ENCODE measurements at regions not wholly inside any gene's neighbourhood (a gene's known extent, or its start where the extent isn't known, plus 50 kb on each side); places are given as distances from the start of the nearest gene placed in this dataset.
"Not testable (repeated sequence)": the region's sequence is repeated elsewhere in the genome, so short reads cannot be mapped to it uniquely, and the experiment has no call there.

DNA sequence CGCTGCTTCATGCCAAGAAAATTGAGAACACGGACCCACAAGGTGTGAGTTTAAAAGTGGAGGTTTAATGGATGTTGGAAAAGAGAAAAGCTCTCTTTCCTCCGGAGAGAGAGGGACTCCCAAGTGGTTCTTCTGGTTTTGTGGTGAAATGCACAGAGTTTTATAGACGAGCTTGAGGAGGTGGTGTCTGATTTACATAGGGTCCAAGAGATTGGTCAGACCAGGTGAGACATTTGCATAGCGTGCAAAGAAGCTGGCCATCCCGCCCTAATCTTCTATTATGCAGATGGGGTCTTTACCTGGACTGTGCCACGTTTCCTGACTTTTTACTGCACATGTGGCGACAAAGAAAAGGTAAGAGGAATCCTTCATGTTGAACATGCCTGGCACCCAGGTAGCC lies 236.4 kb upstream of the PCDH9 start:
- WGBS, 2 donors, result 77 to 82% methylated on average over 8 of the region's 8 CpGs
- H3K4me3 ChIP-seq (ENCODE audit: low read depth, poor library complexity, severe bottlenecking), result no peak overlapping the region
- intact Hi-C loops (cut with DNase I; ENCODE audit: low total_unique reads), result no loop called here
- no peak for DNase-seq (ENCODE audit: low spot score in 2 of 2)
- TF ChIP-seq, protein P1, sequence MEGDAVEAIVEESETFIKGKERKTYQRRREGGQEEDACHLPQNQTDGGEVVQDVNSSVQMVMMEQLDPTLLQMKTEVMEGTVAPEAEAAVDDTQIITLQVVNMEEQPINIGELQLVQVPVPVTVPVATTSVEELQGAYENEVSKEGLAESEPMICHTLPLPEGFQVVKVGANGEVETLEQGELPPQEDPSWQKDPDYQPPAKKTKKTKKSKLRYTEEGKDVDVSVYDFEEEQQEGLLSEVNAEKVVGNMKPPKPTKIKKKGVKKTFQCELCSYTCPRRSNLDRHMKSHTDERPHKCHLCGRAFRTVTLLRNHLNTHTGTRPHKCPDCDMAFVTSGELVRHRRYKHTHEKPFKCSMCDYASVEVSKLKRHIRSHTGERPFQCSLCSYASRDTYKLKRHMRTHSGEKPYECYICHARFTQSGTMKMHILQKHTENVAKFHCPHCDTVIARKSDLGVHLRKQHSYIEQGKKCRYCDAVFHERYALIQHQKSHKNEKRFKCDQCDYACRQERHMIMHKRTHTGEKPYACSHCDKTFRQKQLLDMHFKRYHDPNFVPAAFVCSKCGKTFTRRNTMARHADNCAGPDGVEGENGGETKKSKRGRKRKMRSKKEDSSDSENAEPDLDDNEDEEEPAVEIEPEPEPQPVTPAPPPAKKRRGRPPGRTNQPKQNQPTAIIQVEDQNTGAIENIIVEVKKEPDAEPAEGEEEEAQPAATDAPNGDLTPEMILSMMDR (IDR thresholded peaks at IDR 0.05), result no peak
- TF ChIP-seq POLR2A (IDR thresholded peaks at IDR 0.05), result no peak

- DNase-seq (ENCODE audit: low spot score in 2 of 2), result no peak
- TF ChIP-seq, protein P1 (IDR thresholded peaks at IDR 0.05), result no peak
- TF ChIP-seq POLR2A (IDR thresholded peaks at IDR 0.05), result no peak
- H3K4me3 ChIP-seq (ENCODE audit: low read depth, poor library complexity, severe bottlenecking), result no peak overlapping the region
- 66 to 75% methylated on average over 4 of the region's 4 CpGs for WGBS, 2 donors
- intact Hi-C loops (cut with DNase I; ENCODE audit: low total_unique reads), result no loop called here
Measured at GRCh38 chr13:67464154-67464553, 234.0 kb upstream of the PCDH9 start.

- WGBS, 2 donors, result 91 to 96% methylated on average over 1 of the region's 1 CpG
- DNase-seq (ENCODE audit: low spot score in 2 of 2), result no peak
- TF ChIP-seq, protein P1 (IDR thresholded peaks at IDR 0.05), result no peak
- no peak for TF ChIP-seq POLR2A (IDR thresholded peaks at IDR 0.05)
Measured at GRCh38 chr13:67462098-67462497, 232.0 kb upstream of the PCDH9 start.

DNA sequence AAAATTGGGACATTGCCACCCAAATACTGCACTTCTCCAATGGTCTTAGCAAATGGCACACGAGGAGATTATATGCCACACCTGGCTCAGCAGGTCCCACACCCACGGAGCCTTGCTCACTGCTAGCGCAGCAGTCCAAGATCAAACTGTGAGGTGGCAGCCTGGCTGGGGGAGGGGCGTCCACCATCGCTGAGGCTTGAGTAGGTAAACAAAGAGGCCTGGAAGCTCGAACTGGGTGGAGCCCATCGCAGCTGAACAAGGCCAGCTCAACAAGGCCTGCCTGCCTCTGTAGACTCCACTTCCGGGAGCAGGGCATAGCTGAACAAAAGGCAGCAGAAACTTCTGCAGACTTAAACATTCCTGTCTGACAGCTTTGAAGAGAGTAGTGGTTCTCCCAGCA lies 222.4 kb upstream of the PCDH9 start:
- 76 to 82% methylated on average over 8 of the region's 8 CpGs for WGBS, 2 donors
- intact Hi-C loops (cut with DNase I; ENCODE audit: low total_unique reads); H3K4me3 ChIP-seq (ENCODE audit: low read depth, poor library complexity, severe bottlenecking); DNase-seq (ENCODE audit: low spot score in 2 of 2): not testable (repeated sequence)

More at GRCh38 chr13:67462098-67462497, 232.0 kb upstream of the PCDH9 start:
- intact Hi-C loops (cut with DNase I; ENCODE audit: low total_unique reads), result no loop called here
- H3K4me3 ChIP-seq (ENCODE audit: low read depth, poor library complexity, severe bottlenecking), result no peak overlapping the region

- TF ChIP-seq POLR2A (IDR thresholded peaks at IDR 0.05), result no peak
- TF ChIP-seq, protein P1 (IDR thresholded peaks at IDR 0.05), result no peak
- WGBS, 2 donors, result 81 to 85% methylated on average over 5 of the region's 5 CpGs
- H3K4me3 ChIP-seq (ENCODE audit: low read depth, poor library complexity, severe bottlenecking), result no peak overlapping the region
- DNase-seq (ENCODE audit: low spot score in 2 of 2), result no peak
- intact Hi-C loops (cut with DNase I; ENCODE audit: low total_unique reads), result no loop called here
Measured at GRCh38 chr13:67445436-67445835, 215.3 kb upstream of the PCDH9 start.

GRCh38 chr13:67443923-67444322 lies 213.8 kb upstream of the PCDH9 start:
- intact Hi-C loops (cut with DNase I; ENCODE audit: low total_unique reads), result no loop called here
- TF ChIP-seq, protein P1 (IDR thresholded peaks at IDR 0.05), result no peak
- TF ChIP-seq POLR2A (IDR thresholded peaks at IDR 0.05), result no peak

More at GRCh38 chr13:67443923-67444322, 213.8 kb upstream of the PCDH9 start:
- no peak overlapping the region for H3K4me3 ChIP-seq (ENCODE audit: low read depth, poor library complexity, severe bottlenecking)
- WGBS, 2 donors, result 70 to 83% methylated on average over 2 of the region's 2 CpGs
- DNase-seq (ENCODE audit: low spot score in 2 of 2), result no peak

Measured in lower leg skin (tissue), 4 donors.